ENCODE measurements at regions not wholly inside any gene's neighbourhood (a gene's known extent, or its start where the extent isn't known, plus 50 kb on each side); places are given as distances from the start of the nearest gene placed in this dataset.

- TF ChIP-seq CTCF (conservative IDR thresholded peaks at IDR 0.05; ENCODE audit: low read length) = peak; percentile 52; the same call in 1 of the 2 replicates
- TF ChIP-seq EZH2phosphoT487 (IDR thresholded peaks at IDR 0.05; ENCODE audit: borderline replicate concordance, low read depth, low read length) = no peak
Measured at GRCh38 chr10:114877301-114877644, 55.7 kb downstream of the FHIP2A start.
